AG08396 (cell line): ENCODE measurements at regions not wholly inside any gene's neighbourhood (a gene's known extent, or its start where the extent isn't known, plus 50 kb on each side); places are given as distances from the start of the nearest gene placed in this dataset.
"Not testable (repeated sequence)": the region's sequence is repeated elsewhere in the genome, so short reads cannot be mapped to it uniquely, and the experiment has no call there.

Experiments
- DNase-seq: peaks from one replicate; pipeline ENCODE4 v3.0.0; 2012; ENCODE audit warnings: low spot score, mixed read lengths

- DNase-seq: no peak
These were observed 131.0 kb upstream of the LMNTD1 start for GRCh38 chr12:25684070-25684469.

DNA sequence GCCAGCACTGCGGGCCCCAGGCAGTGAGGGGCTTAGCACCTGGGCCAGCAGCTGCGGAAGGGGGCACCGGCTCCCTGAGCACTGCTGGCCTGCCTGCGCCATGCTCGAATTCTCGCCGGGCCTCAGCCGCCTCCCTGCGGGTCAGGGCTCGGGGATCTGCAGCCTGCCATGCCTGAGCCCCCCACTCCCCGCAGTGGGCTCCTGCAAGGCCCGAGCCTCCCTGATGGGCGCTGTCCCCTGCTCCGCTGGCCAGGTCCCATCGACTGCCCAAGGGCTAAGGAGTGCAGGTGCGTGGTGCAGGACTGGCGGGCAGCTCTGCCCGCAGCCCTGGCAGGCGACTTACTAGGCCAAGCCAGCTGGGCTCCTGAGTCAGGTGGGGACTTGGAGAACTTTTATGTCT, 133.3 kb upstream of the LMNTD1 start:
- DNase-seq: no peak

GRCh38 chr12:25687226-25687625, 134.1 kb upstream of the LMNTD1 start:
- DNase-seq: no peak

GRCh38 chr12:25688851-25689250, 135.8 kb upstream of the LMNTD1 start:
- not testable (repeated sequence) for DNase-seq

DNA sequence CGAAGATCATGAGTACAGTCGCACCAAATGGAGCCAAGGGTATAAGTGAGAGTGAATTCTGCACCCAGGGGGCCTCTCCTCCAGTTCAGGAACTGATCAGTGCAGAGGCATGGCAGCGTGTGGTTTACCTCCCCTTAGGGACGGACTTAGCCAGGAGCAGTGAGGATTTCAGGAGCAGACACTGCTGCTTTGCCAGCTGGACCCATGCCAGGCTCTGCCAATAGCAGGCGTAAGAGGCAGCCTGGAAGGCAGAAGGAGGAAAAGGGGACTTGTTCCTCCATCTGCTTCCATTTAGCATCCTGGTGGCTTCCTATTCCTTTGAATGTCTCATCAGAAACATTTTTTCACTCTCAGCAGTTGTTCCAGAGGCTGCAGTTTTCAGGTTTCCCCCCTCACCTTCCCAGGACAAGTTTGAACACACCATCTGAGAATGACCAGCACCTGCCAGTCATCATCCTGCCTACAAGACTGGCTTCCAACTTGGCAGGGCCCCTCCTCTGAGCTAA, 137.0 kb upstream of the LMNTD1 start:
- DNase-seq: no peak

DNA sequence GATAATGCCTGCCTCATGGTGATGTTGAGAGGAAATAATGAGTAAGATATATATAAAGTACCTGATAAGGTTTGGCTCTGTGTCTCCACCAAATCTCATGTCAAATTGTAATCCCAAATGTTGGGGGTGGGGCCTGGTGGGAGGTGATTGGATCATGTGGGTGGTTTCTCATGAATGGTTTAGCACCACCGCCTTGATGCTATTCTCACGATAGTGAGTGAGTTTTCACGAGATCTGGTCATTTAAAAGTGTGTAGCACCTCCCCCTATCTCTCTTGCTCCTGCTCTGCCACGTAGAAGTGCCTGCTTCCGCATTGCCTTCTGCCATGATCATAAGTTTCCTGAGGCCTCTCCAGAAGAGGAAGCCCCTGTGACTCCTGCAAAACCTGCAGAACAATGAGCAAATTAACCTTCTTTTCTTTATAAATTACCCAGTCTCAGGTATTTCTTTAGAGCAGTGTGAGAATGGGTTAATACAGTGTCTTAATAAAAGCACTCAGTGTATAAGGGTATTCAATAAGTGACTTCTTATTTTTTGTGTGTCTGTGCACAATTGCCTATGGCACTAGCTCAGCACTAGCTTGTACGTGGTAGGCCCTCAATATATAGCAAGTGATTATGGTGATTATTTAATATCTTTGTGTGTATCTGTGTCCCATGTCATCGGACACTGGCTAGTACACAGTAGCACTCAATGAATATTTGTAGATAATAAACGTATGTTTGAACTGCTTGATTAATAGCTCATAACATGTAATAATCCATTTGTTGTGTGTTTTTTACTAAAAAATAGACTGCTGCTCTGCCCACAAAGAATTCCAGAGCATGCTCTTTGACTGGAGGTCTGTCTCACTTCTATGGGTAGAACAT, 138.1 kb upstream of the LMNTD1 start:
- no peak for DNase-seq

- no peak for DNase-seq
These were observed 138.7 kb upstream of the LMNTD1 start for GRCh38 chr12:25691865-25692114.

DNA sequence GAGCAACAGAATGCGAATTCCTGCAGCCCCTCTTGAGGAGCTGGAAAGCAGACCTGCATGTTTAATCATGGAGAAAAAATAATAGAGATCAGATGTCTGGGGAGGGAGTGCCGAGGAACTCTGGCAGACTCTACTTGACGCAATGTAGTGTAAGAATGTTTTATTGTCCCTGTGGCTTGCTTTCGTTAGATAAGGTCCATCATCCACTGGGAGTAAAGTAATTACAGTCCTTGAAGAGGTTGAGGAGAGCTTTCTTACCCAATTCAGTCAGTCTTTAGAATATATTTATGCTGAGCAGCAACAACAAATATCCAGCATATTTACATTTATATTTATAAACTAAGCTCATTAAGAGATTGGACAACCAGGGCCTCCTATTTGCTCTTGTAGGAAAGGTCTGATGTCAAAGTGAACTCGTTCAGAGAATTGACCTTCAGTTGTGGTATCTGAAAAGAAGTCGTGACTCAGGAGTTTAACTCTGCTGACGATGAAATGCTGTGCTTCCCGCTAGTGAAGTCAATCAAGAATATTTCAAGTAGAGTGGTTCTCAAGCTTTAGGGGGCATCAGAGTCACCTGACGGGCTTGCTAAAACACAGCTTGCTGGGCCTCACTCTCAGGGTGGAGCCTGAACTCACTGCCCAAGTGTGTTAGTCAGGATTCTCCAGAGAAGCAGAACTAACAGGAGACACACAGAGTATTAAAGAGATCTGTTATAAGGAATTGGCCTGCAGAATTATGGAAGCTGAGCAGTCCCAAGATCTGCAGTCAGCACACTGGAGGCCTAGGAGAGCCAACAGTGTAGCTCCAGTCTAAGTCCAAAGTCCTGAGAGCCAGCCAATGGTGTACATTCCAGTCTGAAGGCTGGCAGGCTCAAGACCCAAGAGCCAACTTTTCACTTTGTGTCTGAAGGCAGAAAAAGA, 139.3 kb upstream of the LMNTD1 start:
- DNase-seq: no peak

GRCh38 chr12:25694072-25694471, 141.0 kb upstream of the LMNTD1 start:
- DNase-seq: peak; percentile 20

- DNase-seq: no peak
These were observed 142.5 kb upstream of the LMNTD1 start for GRCh38 chr12:25695574-25695973.

DNA sequence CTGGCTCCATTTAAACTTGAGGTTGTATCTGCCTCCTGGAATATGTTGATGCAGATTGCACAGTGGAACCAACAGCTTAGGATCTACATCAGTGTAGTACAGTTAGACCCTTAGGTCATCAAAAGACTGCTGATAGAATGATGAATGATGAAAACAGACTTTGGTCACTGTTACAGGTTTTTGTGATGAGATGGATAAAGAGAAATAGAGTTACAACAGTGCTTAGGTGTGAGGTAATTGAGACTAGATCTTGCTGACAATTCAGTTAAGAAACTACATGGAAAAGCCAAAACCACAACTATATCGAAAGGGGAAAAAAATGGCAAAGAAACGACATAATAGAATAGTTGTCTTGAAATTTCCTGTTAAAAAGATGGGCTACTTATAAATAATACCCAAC, 145.7 kb upstream of the LMNTD1 start:
- DNase-seq: no peak

DNA sequence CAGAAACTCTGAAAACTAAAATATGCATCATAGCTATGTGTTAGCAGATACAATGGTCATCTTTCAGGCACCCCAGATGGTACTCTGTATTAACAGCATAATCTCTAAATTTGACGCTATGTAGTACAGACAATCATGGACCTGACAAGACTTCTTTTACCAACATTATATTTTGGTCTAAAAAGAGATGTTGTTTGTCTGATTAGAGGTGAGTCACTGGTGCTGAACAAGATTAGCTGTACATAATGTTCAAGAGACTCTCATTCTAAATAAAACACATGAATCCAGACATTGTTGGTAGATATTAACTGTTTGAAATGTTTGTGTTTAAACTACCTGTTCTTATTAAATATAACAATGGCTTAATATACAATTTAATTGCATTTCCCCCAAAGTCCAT, 146.4 kb upstream of the LMNTD1 start:
- no peak for DNase-seq

DNA sequence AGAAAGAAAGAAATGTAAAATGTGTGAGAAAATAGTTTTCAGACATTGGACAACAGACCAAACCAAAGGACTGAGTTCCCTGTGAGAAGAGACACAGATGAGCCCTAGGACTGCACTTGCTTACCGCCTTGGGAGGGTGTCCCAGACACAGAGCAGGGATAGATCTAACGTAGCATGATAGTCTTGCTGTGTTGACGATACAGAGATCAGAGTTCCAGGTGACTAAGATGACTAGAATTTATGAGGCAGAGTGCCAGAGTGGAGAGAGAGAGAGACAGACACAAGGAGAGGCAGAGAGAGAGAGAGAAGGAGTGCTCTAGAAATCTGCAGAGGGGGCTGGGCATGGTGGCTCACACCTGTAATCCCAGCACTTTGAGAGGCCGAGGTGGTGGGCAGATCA, 148.2 kb upstream of the LMNTD1 start:
- no peak for DNase-seq

GRCh38 chr12:25702553-25702952, 149.5 kb upstream of the LMNTD1 start:
- DNase-seq: no peak

DNA sequence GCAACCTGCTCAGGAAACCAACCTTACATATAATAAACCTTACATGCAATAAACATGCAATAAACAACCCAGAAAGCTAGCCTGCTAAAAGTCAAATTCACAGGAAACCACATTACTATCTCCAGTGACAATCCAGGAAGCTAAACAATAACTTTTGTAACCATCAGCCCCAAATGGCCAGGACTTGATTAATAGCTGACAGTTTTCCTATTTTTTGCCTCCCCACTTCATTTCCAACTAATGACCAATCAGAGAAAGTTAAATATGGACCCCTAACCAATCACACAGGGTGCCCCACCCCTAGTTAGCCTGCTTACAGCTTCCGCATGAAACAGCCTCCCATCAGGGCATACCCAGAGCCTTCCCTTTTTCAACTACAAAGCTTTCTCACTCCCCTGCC, 152.2 kb upstream of the LMNTD1 start:
- DNase-seq: no peak

GRCh38 chr12:25706646-25707045, 153.6 kb upstream of the LMNTD1 start:
- DNase-seq: not testable (repeated sequence)

- no peak for DNase-seq
These were observed 154.0 kb upstream of the LMNTD1 start for GRCh38 chr12:25707056-25707455.

DNA sequence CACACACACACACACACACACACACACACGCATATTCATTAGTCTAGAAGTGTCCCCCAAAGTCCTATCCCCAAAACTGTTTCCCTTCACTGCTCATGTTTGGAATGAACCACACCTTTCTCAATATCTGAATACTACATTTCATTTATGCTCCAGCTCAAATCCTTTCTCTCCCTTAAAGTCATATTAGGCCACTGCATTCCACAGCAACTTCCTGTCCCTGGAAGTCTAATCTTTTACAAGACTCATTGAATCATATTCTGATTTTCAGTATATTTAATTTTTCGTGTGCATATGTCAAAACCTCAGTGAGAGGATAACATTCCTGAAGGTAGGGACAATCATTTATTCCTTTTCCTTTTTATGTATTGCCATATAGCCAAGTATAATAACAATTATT, 155.6 kb upstream of the LMNTD1 start:
- no peak for DNase-seq

DNA sequence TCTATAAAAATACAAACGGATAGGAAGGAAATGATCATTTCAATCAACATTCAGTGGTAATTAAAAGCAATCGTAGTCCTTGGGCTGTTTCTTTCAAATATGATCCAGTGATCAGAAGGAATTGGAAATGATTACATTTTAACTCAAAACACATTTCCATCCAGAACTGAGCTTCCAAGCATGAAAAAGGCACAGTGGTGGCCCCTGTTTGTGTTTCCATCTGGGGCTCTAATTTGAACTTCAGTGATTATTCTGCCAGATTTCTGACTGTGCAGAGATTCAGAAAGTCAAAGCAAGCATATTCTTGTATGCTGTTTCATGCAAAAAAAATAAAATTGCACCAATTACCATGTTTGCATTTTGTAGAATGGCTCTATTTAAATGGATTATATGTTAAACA, 157.0 kb upstream of the LMNTD1 start:
- no peak for DNase-seq

DNA sequence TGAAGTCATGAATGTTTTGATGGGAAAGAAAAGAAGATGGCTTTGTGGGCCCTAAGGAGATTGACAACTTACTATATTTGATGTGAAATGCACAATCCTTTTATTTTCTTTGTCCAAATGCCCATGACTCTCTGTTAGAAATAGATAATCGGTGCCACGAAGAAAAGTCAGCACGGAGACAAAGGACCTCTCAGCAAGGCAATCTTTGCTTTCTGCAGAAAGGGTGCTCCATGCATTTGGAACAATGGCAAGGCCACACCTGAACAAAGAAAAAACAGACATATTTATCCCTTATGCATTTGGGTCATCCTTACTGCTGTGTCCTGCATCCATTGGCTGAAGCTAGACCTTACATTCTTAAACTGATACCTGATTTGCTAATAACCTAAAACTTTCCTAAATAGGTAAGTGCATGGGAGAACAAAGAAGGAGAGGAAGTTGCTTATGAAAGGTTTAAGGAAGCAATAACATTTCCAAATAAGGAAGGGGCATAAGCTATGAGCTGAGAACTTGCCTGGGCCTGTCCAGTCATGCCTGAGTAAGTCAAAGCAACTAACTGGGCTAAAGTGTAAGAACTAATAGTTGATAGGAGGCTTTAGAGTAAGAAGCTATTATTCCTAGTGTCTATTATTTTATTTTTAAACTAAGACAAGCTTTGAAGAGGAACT, 158.0 kb upstream of the LMNTD1 start:
- DNase-seq: not testable (repeated sequence)

DNA sequence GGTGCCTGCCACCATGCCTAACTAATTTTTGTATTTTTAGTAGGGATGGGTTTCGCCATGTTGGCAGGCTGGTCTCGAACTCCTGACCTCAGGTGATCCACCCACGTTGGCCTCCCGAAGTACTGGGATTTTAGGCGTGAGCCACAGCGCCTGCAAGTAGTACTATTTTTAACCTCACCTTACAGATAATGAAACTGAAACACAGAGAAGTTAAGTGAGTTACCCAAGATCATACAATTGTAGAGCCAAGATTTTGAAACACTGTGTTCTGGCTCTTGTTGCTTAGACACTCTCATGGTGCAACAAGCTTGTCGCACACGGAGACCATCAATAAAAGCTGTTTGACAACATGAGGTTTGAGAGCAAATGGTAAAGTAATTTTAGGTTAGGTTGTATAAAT, 159.1 kb upstream of the LMNTD1 start:
- no peak for DNase-seq

DNA sequence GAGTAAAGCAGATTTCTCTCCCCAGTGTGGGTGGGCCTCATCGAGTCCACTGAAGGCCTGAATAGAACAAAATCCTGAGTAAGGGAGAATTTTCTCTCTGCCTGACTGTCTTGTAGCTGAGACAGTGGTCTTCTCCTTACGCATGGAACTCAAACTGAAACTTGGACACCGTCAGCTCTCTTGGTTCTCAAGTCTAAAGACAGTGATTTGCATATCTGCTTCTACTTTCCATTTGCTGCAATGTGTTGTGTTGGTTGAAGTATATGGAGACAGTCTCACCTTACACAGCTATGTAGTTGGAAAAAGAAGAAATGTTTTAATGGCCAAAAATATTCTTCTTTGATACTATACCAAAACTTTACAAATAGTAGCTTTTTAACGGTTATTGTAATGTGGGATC, 160.2 kb upstream of the LMNTD1 start:
- no peak for DNase-seq
